HG03439 (cell line): ENCODE measurements at regions not wholly inside any gene's neighbourhood (a gene's known extent, or its start where the extent isn't known, plus 50 kb on each side); places are given as distances from the start of the nearest gene placed in this dataset.

Source experiments
- ATAC-seq: cut with Tn5 transposase; IDR thresholded peaks from one replicate; pipeline ENCODE4 v1.9.1; 2021; ENCODE audit warnings: mild to moderate bottlenecking, moderate library complexity; ENCODE audit not compliant: unreplicated experiment

- ATAC-seq: no peak
These were observed 68.5 kb upstream of the PRR20G start for GRCh38 chr3:127356381-127356780.

GRCh38 chr3:127354761-127355160 is 66.9 kb upstream of the PRR20G start:
- ATAC-seq: no peak

GRCh38 chr3:127352612-127353011 is 64.8 kb upstream of the PRR20G start:
- ATAC-seq: no peak

- no peak for ATAC-seq
These were observed 64.0 kb upstream of the PRR20G start for GRCh38 chr3:127351775-127352350.

- no peak for ATAC-seq
These were observed 63.5 kb upstream of the PRR20G start for GRCh38 chr3:127351321-127351720.

- no peak for ATAC-seq
These were observed 62.6 kb upstream of the PRR20G start for GRCh38 chr3:127350172-127351050.

- no peak for ATAC-seq
These were observed 61.8 kb upstream of the PRR20G start for GRCh38 chr3:127349501-127350171.

GRCh38 chr3:127342735-127343134 is 54.9 kb upstream of the PRR20G start:
- no peak for ATAC-seq

- ATAC-seq: no peak
These were observed 52.3 kb upstream of the PRR20G start for GRCh38 chr3:127339928-127340861.

GRCh38 chr3:127339016-127339415 is 51.2 kb upstream of the PRR20G start:
- ATAC-seq: no peak

GRCh38 chr3:127337911-127338531 is 50.2 kb upstream of the PRR20G start:
- no peak for ATAC-seq
